Sigmoid colon (tissue), 4 donors: ENCODE measurements at regions not wholly inside any gene's neighbourhood (a gene's known extent, or its start where the extent isn't known, plus 50 kb on each side); places are given as distances from the start of the nearest gene placed in this dataset.

ENCODE experiments used
- CTCF ChIP-seq, 4 experiments: fragments of 450-650 bp in 3 of 4; fragments of 200-600 bp in 1 of 4; IDR thresholded peaks; one replicate each; pipeline ENCODE4 v1.5.1; 2016 to 2019; ENCODE audit warnings: antibody characterized with exemption in 4 of 4, mild to moderate bottlenecking in 3 of 4, moderate library complexity in 2 of 4
- POLR2A ChIP-seq, 2 donors: fragments of 450-650 bp; IDR thresholded peaks; one replicate each; pipeline ENCODE4 v1.6.1; 2016; ENCODE audit warnings: antibody characterized with exemption in 2 of 2, mild to moderate bottlenecking in 2 of 2, moderate library complexity in 2 of 2
- POLR2AphosphoS5 ChIP-seq, 4 donors: sonication (generic); formaldehyde crosslinking; IDR thresholded peaks; one replicate each; pipeline ENCODE4 v1.6.1; 2017; ENCODE audit warnings: antibody characterized with exemption in 4 of 4

- TF ChIP-seq CTCF (IDR thresholded peaks at IDR 0.05) (no peak), POLR2A (IDR thresholded peaks at IDR 0.05) (no peak), POLR2AphosphoS5 (IDR thresholded peaks at IDR 0.05) (no peak)
Measured at GRCh38 chr1:175826705-175827104, 83.3 kb upstream of the TNR start.
